H9 (cell line): ENCODE measurements at regions not wholly inside any gene's neighbourhood (a gene's known extent, or its start where the extent isn't known, plus 50 kb on each side); places are given as distances from the start of the nearest gene placed in this dataset.

Experiments used
- DNase-seq: peaks from one replicate; pipeline ENCODE4 v3.0.0-alpha.2; 2017
- H2AFZ ChIP-seq: one replicate; pipeline ENCODE4 v1.6.1; 2013; ENCODE audit warnings: mild to moderate bottlenecking, low read length, control low read depth, moderate library complexity
- H2AK5ac ChIP-seq: 2 replicates; pipeline ENCODE4 v1.6.1; 2013; ENCODE audit warnings: low read length, control low read depth, mixed read lengths; ENCODE audit not compliant: insufficient read length
- H2BK120ac ChIP-seq: one replicate; pipeline ENCODE4 v1.6.1; 2013; ENCODE audit warnings: low read depth, mild to moderate bottlenecking, low read length, control low read depth, inconsistent platforms; ENCODE audit not compliant: poor library complexity, severe bottlenecking
- H2BK12ac ChIP-seq: 2 replicates; pipeline ENCODE4 v1.6.1; 2013; ENCODE audit warnings: low read length, control low read depth, mixed read lengths, low read depth; ENCODE audit not compliant: insufficient read length
- H2BK15ac ChIP-seq: 2 replicates; pipeline ENCODE4 v1.6.1; 2013; ENCODE audit warnings: low read depth, low read length, control low read depth
- H2BK20ac ChIP-seq: one replicate; pipeline ENCODE4 v1.6.1; 2013; ENCODE audit warnings: low read depth, mild to moderate bottlenecking, low read length, control low read depth, inconsistent platforms; ENCODE audit not compliant: poor library complexity, severe bottlenecking
- H2BK5ac ChIP-seq: 2 replicates; pipeline ENCODE4 v1.6.1; 2013; ENCODE audit warnings: low read length, control low read depth, mixed read lengths; ENCODE audit not compliant: insufficient read length
- H3K14ac ChIP-seq: 2 replicates; pipeline ENCODE4 v1.6.1; 2013; ENCODE audit warnings: low read length, control low read depth; ENCODE audit not compliant: insufficient read depth
- H3K18ac ChIP-seq: 2 replicates; pipeline ENCODE4 v1.6.1; 2013; ENCODE audit warnings: low read depth, mild to moderate bottlenecking, mixed read lengths, low read length, control low read depth; ENCODE audit not compliant: insufficient read length
- H3K23ac ChIP-seq: 2 replicates; pipeline ENCODE4 v1.6.1; 2013; ENCODE audit warnings: low read length, control low read depth, mixed read lengths, low read depth; ENCODE audit not compliant: insufficient read length
- H3K23me2 ChIP-seq: 2 replicates; pipeline ENCODE4 v1.6.1; 2013; ENCODE audit warnings: low read depth, mild to moderate bottlenecking, mixed read lengths, low read length, control low read depth; ENCODE audit not compliant: insufficient read length, poor library complexity, severe bottlenecking
- H3K27ac ChIP-seq: 2 replicates; pipeline ENCODE4 v1.5.1; 2013; ENCODE audit warnings: low read length, control low read depth, mixed read lengths, low read depth; ENCODE audit not compliant: insufficient read length
- H3K27me3 ChIP-seq: 2 replicates; pipeline ENCODE4 v1.6.1; 2013; ENCODE audit warnings: low read length, control low read depth, inconsistent platforms; ENCODE audit not compliant: insufficient read depth
- H3K4ac ChIP-seq: 2 replicates; pipeline ENCODE4 v1.6.1; 2013; ENCODE audit warnings: low read depth, mild to moderate bottlenecking, control low read depth, inconsistent platforms, low read length, moderate library complexity
- H3K4me1 ChIP-seq: 2 replicates; pipeline ENCODE4 v1.6.1; 2013; ENCODE audit warnings: low read length, control low read depth, inconsistent platforms; ENCODE audit not compliant: insufficient read depth
- H3K4me2 ChIP-seq: 2 replicates; pipeline ENCODE4 v1.6.1; 2013; ENCODE audit warnings: low read length, control low read depth, mixed read lengths; ENCODE audit not compliant: insufficient read length, insufficient read depth
- H3K56ac ChIP-seq: 2 replicates; pipeline ENCODE4 v1.6.1; 2013; ENCODE audit warnings: low read depth, mild to moderate bottlenecking, mixed read lengths, low read length, control low read depth; ENCODE audit not compliant: insufficient read length
- H3K79me1 ChIP-seq: 2 replicates; pipeline ENCODE4 v1.6.1; 2013; ENCODE audit warnings: low read depth, mild to moderate bottlenecking, moderate library complexity, low read length, control low read depth, inconsistent platforms; ENCODE audit not compliant: insufficient read depth, poor library complexity, severe bottlenecking
- H3K79me2 ChIP-seq: 2 replicates; pipeline ENCODE4 v1.6.1; 2013; ENCODE audit warnings: low read length, control low read depth, inconsistent platforms; ENCODE audit not compliant: insufficient read depth
- H3K9ac ChIP-seq: 2 replicates; pipeline ENCODE4 v1.6.1; 2013; ENCODE audit warnings: low read length, control low read depth, mixed read lengths; ENCODE audit not compliant: insufficient read length; ENCODE audit errors: extremely low read depth
- H3K9me3 ChIP-seq: one replicate; pipeline ENCODE4 v1.6.1; 2013; ENCODE audit warnings: low read depth, low read length, inconsistent platforms; ENCODE audit not compliant: control insufficient read depth
- H3T11ph ChIP-seq: one replicate; pipeline ENCODE4 v1.6.1; 2013; ENCODE audit warnings: mild to moderate bottlenecking, low read length, control low read depth, inconsistent platforms
- H4K20me1 ChIP-seq: one replicate; pipeline ENCODE4 v1.6.1; 2013; ENCODE audit not compliant: control insufficient read depth, insufficient read length, insufficient read depth
- H4K5ac ChIP-seq: 2 replicates; pipeline ENCODE4 v1.6.1; 2013; ENCODE audit warnings: low read depth, mild to moderate bottlenecking, mixed read lengths, low read length, control low read depth; ENCODE audit not compliant: insufficient read length
- H4K8ac ChIP-seq: replicated peaks from 2 replicates; pipeline ENCODE4 v1.6.1; 2013; ENCODE audit warnings: low read length, control low read depth, mixed read lengths, low read depth; ENCODE audit not compliant: insufficient read length
- H4K91ac ChIP-seq: 2 replicates; pipeline ENCODE4 v1.6.1; 2013; ENCODE audit warnings: low read depth, mild to moderate bottlenecking, moderate library complexity, mixed read lengths, low read length, control low read depth; ENCODE audit not compliant: insufficient read length
- H3K27ac Mint-ChIP-seq, 3 experiments: 2 replicates in 2 of 3; 3 replicates in 1 of 3; pipeline ENCODE4 v1.8.0; 2020 to 2021; ENCODE audit warnings: mixed read lengths in 3 of 3, mild to moderate bottlenecking in 1 of 3, moderate library complexity in 1 of 3
- H3K27me3 Mint-ChIP-seq: 2 replicates; pipeline ENCODE4 v1.8.0; 2021; ENCODE audit warnings: low read depth, mild to moderate bottlenecking, moderate library complexity, mixed read lengths
- H3K36me3 Mint-ChIP-seq, 3 experiments: 2 replicates in 2 of 3; 3 replicates in 1 of 3; pipeline ENCODE4 v1.8.0; 2020 to 2021; ENCODE audit warnings: low read depth in 3 of 3, mixed read lengths in 3 of 3; ENCODE audit not compliant: insufficient read depth in 1 of 3
- H3K4me1 Mint-ChIP-seq, 2 experiments: 2 replicates each; pipeline ENCODE4 v1.8.0; 2020; ENCODE audit warnings: mixed read lengths in 2 of 2
- H3K4me3 Mint-ChIP-seq, 2 experiments: 2 replicates in 1 of 2; 3 replicates in 1 of 2; pipeline ENCODE4 v1.8.0; 2020 to 2021; ENCODE audit warnings: mild to moderate bottlenecking in 2 of 2, mixed read lengths in 2 of 2, moderate library complexity in 1 of 2
- H3K9me3 Mint-ChIP-seq, 2 experiments: 2 replicates in 1 of 2; 3 replicates in 1 of 2; pipeline ENCODE4 v1.8.0; 2020; ENCODE audit warnings: mild to moderate bottlenecking in 2 of 2, mixed read lengths in 2 of 2, moderate library complexity in 1 of 2
- WGBS: extraction: QIAGEN DNeasy Blood & Tissue Kit; methylation state at CpG from one replicate; pipeline ENCODE4 v1.1.7; 2013; ENCODE audit warnings: missing lambda C conversion rate, low lambda C conversion rate, mixed read lengths; ENCODE audit not compliant: insufficient read length; ENCODE audit errors: extremely low coverage; 5-methylcytosine and 5-hydroxymethylcytosine counted together
- TF ChIP-seq, protein P1 (sequence below): fragments of 200-600 bp; sonication (generic); conservative IDR thresholded peaks from 3 replicates; pipeline ENCODE4 v1.8.0; 2021; ENCODE audit warnings: antibody characterized with exemption, mild to moderate bottlenecking

DNA sequence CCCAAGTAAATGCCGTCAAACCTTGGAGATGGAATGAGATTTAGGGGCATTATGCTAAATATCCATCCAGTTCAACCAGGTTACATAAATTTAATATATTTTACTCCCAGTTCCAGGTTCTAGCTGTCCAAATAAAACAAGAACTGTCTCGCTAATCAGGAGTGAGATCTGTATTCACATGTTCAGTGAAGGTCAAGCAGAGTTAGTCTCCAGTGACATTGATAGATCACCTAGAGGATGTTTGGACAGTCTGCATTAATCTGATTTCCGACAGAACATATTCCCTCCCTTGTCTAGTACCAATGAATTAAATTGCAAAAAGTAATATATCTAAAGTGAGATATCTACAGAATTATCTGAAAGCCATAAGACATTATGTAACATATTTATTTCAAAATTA lies 979.4 kb upstream of the CNTNAP5 start:
- Histone ChIP-seq H2BK20ac (no peak overlapping the region), H3K23ac (no peak overlapping the region), H2BK5ac (no peak overlapping the region), H2BK120ac (no peak overlapping the region), H3K14ac (no peak overlapping the region), H3K23me2 (no peaks in the 10 kb centered on the region), H3K79me2 (no peaks in the 10 kb centered on the region), H4K8ac (no peak overlapping the region), H4K5ac (no peak overlapping the region), H3K4ac (no peak overlapping the region), H3K27me3 (no peaks in the 10 kb centered on the region), H2BK15ac (no peak overlapping the region), H3K9ac (no peak overlapping the region), H4K91ac (no peak overlapping the region), H3K18ac (no peak overlapping the region), H2BK12ac (no peak overlapping the region), H3K4me1 (no peaks in the 10 kb centered on the region), H3K56ac (no peak overlapping the region), H3K79me1 (no peaks in the 10 kb centered on the region), H3K27ac (no peak overlapping the region), H3K9me3 (no peaks in the 10 kb centered on the region), H2AK5ac (no peak overlapping the region), H4K20me1 (no peaks in the 10 kb centered on the region), H3T11ph (no peak overlapping the region), H3K4me2 (no peak overlapping the region), H2AFZ (no peak overlapping the region)
- Mint-ChIP-seq H3K9me3 (no peaks in the 10 kb centered on the region), H3K4me3 (no peak overlapping the region), H3K27ac (no peak overlapping the region), H3K36me3 (no peaks in the 10 kb centered on the region), H3K27me3 (no peaks in the 10 kb centered on the region), H3K4me1 (no peaks in the 10 kb centered on the region)
- TF ChIP-seq, protein P1, sequence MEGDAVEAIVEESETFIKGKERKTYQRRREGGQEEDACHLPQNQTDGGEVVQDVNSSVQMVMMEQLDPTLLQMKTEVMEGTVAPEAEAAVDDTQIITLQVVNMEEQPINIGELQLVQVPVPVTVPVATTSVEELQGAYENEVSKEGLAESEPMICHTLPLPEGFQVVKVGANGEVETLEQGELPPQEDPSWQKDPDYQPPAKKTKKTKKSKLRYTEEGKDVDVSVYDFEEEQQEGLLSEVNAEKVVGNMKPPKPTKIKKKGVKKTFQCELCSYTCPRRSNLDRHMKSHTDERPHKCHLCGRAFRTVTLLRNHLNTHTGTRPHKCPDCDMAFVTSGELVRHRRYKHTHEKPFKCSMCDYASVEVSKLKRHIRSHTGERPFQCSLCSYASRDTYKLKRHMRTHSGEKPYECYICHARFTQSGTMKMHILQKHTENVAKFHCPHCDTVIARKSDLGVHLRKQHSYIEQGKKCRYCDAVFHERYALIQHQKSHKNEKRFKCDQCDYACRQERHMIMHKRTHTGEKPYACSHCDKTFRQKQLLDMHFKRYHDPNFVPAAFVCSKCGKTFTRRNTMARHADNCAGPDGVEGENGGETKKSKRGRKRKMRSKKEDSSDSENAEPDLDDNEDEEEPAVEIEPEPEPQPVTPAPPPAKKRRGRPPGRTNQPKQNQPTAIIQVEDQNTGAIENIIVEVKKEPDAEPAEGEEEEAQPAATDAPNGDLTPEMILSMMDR, result no peak
- no CpG with 5 or more reads among the region's 3 CpGs for WGBS
- no peak for DNase-seq
